ENCODE measurements at regions not wholly inside any gene's neighbourhood (a gene's known extent, or its start where the extent isn't known, plus 50 kb on each side); places are given as distances from the start of the nearest gene placed in this dataset.
A peak's percentile ranks its signal among the peaks of the same experiment; 100 is the strongest.

DNA sequence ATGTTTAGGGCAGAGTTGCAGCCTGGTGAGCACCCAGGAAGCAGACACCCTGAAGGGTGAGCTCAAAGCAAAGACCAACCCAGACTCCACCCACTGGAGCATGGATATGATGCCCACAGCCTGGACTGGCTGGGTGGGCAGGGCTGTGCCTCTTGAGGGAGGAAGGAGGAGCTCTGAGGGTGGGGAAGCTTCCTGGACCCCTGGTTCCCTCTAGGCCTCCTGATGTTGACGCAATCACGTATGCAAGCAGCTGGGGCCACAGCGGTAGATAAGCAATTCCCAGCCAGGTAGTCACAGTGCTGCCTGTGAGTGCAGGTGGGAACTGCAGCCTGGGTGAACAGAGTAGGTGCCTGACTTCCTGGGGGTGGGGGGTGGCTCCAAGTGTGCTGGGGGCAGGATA, 271.5 kb downstream of the CDK5RAP2 start:
- no peak overlapping the region for H2AFZ ChIP-seq (ENCODE audit: low read length)
- Mint-ChIP-seq H3K9me3 (peaks cover 3 to 8% of the 10 kb centered on the region in 2 experiments; a peak in 4 of 5 replicates), H3K4me1 (peaks cover 17 to 18% of the 10 kb centered on the region in 2 experiments), H3K27ac (peak overlapping the region in 2 of 3 experiments; percentile 18 to 76; a peak in 2 of 7 replicates), H3K27me3 (ENCODE audit: low read depth) (peaks cover 3% of the 10 kb centered on the region), H3K4me3 (no peak overlapping the region), H3K36me3 (ENCODE audit: insufficient read depth in 1 of 3, low read depth in 3 of 3) (no peaks in the 10 kb centered on the region; a peak in 1 of 7 replicates)
- TF ChIP-seq, protein P1, sequence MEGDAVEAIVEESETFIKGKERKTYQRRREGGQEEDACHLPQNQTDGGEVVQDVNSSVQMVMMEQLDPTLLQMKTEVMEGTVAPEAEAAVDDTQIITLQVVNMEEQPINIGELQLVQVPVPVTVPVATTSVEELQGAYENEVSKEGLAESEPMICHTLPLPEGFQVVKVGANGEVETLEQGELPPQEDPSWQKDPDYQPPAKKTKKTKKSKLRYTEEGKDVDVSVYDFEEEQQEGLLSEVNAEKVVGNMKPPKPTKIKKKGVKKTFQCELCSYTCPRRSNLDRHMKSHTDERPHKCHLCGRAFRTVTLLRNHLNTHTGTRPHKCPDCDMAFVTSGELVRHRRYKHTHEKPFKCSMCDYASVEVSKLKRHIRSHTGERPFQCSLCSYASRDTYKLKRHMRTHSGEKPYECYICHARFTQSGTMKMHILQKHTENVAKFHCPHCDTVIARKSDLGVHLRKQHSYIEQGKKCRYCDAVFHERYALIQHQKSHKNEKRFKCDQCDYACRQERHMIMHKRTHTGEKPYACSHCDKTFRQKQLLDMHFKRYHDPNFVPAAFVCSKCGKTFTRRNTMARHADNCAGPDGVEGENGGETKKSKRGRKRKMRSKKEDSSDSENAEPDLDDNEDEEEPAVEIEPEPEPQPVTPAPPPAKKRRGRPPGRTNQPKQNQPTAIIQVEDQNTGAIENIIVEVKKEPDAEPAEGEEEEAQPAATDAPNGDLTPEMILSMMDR (conservative IDR thresholded peaks at IDR 0.05) = no peak
- no peak overlapping the region for H3T11ph ChIP-seq (ENCODE audit: low read length)
- H2BK20ac ChIP-seq (ENCODE audit: low read depth, low read length, poor library complexity, severe bottlenecking) = no peak overlapping the region
- no peaks in the 10 kb centered on the region for H4K20me1 ChIP-seq (ENCODE audit: control insufficient read depth, insufficient read depth, insufficient read length)
- peak overlapping the region; percentile 4; the same call in 1 of the 2 replicates for H3K14ac ChIP-seq (ENCODE audit: insufficient read depth, low read length)
- H3K23me2 ChIP-seq (ENCODE audit: insufficient read length, low read depth, low read length, poor library complexity, severe bottlenecking) = no peaks in the 10 kb centered on the region
- H3K4ac ChIP-seq (ENCODE audit: low read depth, low read length) = no peak overlapping the region
- no peak overlapping the region for H3K56ac ChIP-seq (ENCODE audit: insufficient read length, low read depth, low read length)
- no CpG with 5 or more reads among the region's 3 CpGs for WGBS (ENCODE audit: extremely low coverage, insufficient read length, low lambda C conversion rate)
- H3K27me3 ChIP-seq (ENCODE audit: insufficient read depth, low read length) = no peaks in the 10 kb centered on the region
- H2BK120ac ChIP-seq (ENCODE audit: low read depth, low read length, poor library complexity, severe bottlenecking) = no peak overlapping the region
- H2AK5ac ChIP-seq (ENCODE audit: insufficient read length, low read length) = no peak overlapping the region
- no peaks in the 10 kb centered on the region for H3K9me3 ChIP-seq (ENCODE audit: control insufficient read depth, low read depth, low read length)
- no peak overlapping the region for H4K91ac ChIP-seq (ENCODE audit: insufficient read length, low read depth, low read length)
- no peak overlapping the region for H4K8ac ChIP-seq (replicated peaks; ENCODE audit: insufficient read length, low read depth, low read length)
- H3K4me1 ChIP-seq (ENCODE audit: insufficient read depth, low read length) = peaks cover 5% of the 10 kb centered on the region; the same call in 1 of the 2 replicates
- no peak overlapping the region for H3K23ac ChIP-seq (ENCODE audit: insufficient read length, low read depth, low read length)
- H2BK5ac ChIP-seq (ENCODE audit: insufficient read length, low read length) = no peak overlapping the region
- H4K5ac ChIP-seq (ENCODE audit: insufficient read length, low read depth, low read length) = no peak overlapping the region
- no peak overlapping the region for H3K27ac ChIP-seq (ENCODE audit: insufficient read length, low read depth, low read length)
- no peak overlapping the region for H3K18ac ChIP-seq (ENCODE audit: insufficient read length, low read depth, low read length)
- no peaks in the 10 kb centered on the region for H3K79me2 ChIP-seq (ENCODE audit: insufficient read depth, low read length)
- no peak overlapping the region for H2BK15ac ChIP-seq (ENCODE audit: low read depth, low read length)
- DNase-seq = peak; percentile 62
- no peaks in the 10 kb centered on the region for H3K79me1 ChIP-seq (ENCODE audit: insufficient read depth, low read depth, low read length, poor library complexity, severe bottlenecking)
- H2BK12ac ChIP-seq (ENCODE audit: insufficient read length, low read depth, low read length) = no peak overlapping the region
- no peak overlapping the region for H3K4me2 ChIP-seq (ENCODE audit: insufficient read depth, insufficient read length, low read length)
- H3K9ac ChIP-seq (ENCODE audit: extremely low read depth, insufficient read length, low read length) = no peak overlapping the region

Measured in H9 (cell line).